Coronary artery (tissue), 2 donors: ENCODE measurements at regions not wholly inside any gene's neighbourhood (a gene's known extent, or its start where the extent isn't known, plus 50 kb on each side); places are given as distances from the start of the nearest gene placed in this dataset.

Experiments
- DNase-seq: peaks from one replicate; pipeline ENCODE4 v3.0.0-alpha.2; 2017; ENCODE audit warnings: low spot score
- H3K27ac ChIP-seq, 2 donors: fragments of 200-600 bp; sonication (generic); one replicate each; pipeline ENCODE4 v1.5.1; 2016 to 2019
- H3K4me3 ChIP-seq: fragments of 200-600 bp; sonication (generic); 2 replicates; pipeline ENCODE4 v1.5.1; 2016; ENCODE audit warnings: mild to moderate bottlenecking, moderate library complexity
- TF ChIP-seq, protein P1 (sequence below): fragments of 200-600 bp; sonication (generic); IDR thresholded peaks from one replicate; pipeline ENCODE4 v1.5.1; 2019; ENCODE audit warnings: antibody characterized with exemption

DNA sequence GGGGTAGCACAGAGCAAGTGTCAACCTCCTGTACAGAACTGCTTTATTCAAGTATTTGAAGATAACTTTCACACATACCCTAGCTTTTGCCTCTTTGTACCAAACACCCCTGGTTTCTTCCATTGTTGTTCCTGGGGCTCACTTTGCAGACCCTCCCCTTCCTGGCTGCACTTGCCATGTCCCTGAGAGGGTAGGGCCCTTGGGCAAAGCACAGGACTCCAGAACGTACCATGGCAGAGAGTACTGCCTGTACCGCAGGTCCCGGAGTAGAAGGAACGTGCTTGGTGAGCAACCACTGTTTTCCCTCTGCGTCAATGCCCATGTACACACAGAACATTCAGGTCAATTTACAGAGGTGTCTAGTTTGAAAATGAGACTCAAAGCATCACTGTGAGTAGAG, 290.4 kb downstream of the EN1 start:
- DNase-seq, result no peak
- H3K27ac ChIP-seq, result no peak overlapping the region
- TF ChIP-seq, protein P1, sequence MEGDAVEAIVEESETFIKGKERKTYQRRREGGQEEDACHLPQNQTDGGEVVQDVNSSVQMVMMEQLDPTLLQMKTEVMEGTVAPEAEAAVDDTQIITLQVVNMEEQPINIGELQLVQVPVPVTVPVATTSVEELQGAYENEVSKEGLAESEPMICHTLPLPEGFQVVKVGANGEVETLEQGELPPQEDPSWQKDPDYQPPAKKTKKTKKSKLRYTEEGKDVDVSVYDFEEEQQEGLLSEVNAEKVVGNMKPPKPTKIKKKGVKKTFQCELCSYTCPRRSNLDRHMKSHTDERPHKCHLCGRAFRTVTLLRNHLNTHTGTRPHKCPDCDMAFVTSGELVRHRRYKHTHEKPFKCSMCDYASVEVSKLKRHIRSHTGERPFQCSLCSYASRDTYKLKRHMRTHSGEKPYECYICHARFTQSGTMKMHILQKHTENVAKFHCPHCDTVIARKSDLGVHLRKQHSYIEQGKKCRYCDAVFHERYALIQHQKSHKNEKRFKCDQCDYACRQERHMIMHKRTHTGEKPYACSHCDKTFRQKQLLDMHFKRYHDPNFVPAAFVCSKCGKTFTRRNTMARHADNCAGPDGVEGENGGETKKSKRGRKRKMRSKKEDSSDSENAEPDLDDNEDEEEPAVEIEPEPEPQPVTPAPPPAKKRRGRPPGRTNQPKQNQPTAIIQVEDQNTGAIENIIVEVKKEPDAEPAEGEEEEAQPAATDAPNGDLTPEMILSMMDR, result no peak
- H3K4me3 ChIP-seq, result no peak overlapping the region

DNA sequence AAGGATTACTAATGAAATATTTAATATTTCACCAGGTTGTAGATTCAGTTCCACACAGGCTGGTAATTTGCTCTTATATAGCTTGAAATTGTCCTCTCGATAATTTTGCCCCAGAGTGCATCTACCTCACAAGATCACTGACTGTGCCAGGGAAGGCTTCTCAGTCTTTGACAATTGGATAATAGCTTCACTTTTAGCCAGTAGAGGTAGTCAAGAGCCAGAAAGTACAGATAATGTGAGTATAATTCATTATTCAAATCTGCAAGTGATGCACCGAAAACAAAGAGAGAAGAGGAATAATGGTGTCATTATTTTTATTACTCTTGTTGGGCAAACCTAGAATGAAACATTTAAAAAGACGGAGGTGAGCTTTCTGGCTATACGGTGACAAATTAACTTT, 292.8 kb downstream of the EN1 start:
- DNase-seq, result no peak
- Histone ChIP-seq H3K27ac (no peak overlapping the region), H3K4me3 (no peak overlapping the region)
- TF ChIP-seq, protein P1, result no peak

DNA sequence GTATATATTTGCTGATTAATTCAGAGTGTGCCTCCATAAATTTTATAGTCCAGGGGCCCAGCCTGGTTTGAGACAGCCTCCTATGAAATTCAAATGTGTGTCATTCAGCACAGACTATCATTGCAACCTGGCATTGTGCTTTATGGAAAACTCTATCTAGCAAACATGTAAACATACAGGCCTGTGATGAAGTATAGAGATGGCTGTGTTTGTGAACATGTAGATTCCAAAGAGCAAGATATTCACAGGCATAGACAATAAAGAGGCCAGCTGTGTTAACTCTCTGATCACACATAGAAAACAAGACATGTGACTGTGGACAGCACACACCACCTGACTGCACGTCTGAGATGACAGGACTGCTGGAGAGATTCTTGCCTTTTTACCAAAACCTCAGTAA, 297.9 kb downstream of the EN1 start:
- TF ChIP-seq, protein P1, result no peak
- no peak for DNase-seq
- Histone ChIP-seq H3K27ac (no peak overlapping the region), H3K4me3 (no peak overlapping the region)

DNA sequence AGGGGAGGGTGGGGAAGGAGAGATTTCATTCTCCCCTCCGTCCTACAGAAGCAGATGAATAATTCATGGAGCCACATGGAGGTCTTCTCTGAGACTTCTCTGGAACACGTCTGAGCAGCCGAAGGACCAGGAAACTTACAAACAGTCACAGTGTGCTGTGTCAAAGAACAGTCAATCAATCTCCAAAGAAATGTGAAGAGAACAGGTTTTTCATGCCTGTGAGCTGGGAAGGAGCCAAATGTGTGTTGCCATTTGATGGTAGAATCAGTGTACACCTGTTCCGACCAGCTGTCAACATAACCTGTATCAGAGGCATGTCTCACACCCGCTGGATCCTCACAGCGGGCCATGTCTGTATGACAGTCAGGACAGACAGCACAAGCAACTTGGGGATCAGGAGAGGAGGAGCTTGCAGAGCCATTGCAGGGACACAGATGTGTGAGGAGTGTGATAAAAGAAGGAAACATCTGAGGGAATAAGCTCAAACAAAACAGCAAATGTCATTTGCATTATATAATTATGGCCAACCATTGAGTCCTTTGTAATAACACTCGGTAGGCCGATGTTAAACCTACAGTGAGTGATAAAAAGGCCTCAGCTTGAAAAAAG, 298.5 kb downstream of the EN1 start:
- H3K27ac ChIP-seq, result no peak overlapping the region
- H3K4me3 ChIP-seq, result no peak overlapping the region
- DNase-seq, result no peak
- TF ChIP-seq, protein P1, result no peak

DNA sequence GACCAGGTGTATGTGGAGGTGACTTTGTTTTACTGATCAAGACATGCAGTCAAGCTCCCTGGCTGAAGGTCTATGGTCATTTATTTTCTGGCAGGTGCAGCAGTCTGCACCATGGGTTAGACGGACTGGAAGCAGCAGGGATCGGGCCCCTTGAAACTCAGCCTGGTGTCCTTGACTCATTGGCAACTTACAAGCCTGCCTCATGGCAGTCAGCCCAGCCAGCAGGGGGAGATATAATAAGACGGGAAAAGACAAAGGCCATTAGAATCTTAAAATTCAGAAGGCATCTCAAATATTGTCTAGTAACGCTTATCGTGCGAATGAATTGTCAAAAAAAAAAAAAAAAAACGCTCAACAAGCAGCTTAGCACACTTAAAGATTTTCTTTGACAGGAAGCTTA, 308.2 kb downstream of the EN1 start:
- no peak for DNase-seq
- TF ChIP-seq, protein P1, result no peak

DNA sequence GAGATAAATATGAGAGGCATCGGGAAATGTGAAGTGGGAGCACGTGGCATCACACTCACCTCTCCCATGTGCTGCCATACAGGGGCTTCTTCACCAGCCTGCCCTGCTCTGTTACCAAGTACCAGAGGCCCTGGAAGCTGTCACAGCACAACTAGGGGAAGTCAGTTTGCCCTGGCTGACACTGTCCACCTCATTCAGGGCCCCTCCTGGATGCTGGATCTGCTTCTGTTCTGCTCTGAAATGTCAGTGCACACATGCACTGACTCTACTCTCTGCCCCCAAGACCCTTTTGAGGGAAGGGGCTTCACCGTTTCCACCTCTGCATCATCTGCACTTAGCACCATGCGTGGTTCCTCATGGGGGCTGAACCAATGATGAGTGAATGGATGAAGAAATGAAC, 311.1 kb downstream of the EN1 start:
- Histone ChIP-seq H3K4me3 (no peak overlapping the region), H3K27ac (no peak overlapping the region)
- DNase-seq, result no peak
- TF ChIP-seq, protein P1, result no peak

More for the DNA sequence above, 308.2 kb downstream of the EN1 start:
- Histone ChIP-seq H3K4me3 (no peak overlapping the region), H3K27ac (no peak overlapping the region)

DNA sequence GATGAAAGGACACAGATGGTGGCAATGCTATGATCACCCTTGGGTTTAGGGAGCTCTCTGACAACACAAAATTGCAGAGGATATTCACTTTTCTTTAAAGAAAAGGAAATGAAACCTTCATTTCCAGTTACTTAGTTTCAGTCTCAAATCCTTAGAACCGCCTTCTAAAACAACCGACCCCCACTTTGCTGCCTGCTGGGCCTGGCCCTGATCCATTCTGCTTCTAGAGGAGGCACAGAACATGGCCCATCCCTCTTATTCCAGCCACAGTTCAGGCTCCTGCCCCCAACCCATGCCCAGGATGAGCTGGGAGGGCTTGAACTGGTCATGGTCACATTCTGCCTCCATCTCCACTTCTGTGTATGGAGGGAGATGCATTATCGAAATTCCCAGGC, 311.6 kb downstream of the EN1 start:
- DNase-seq, result no peak
- Histone ChIP-seq H3K4me3 (no peak overlapping the region), H3K27ac (no peak overlapping the region)
- TF ChIP-seq, protein P1, result no peak
